Epithelial cell of proximal tubule (primary cell): ENCODE measurements at regions not wholly inside any gene's neighbourhood (a gene's known extent, or its start where the extent isn't known, plus 50 kb on each side); places are given as distances from the start of the nearest gene placed in this dataset.

Experiments used
- DNase-seq: peaks from one replicate; pipeline ENCODE4 v3.0.0-alpha.2; 2011; ENCODE audit warnings: low read depth
- H3K4me3 ChIP-seq: 2 replicates; pipeline ENCODE4 v1.5.1; 2011; ENCODE audit warnings: low read depth, mild to moderate bottlenecking, low read length
- CTCF ChIP-seq: conservative IDR thresholded peaks from 2 replicates; pipeline ENCODE4 v1.5.1; 2012; ENCODE audit warnings: low read depth, mild to moderate bottlenecking, low read length

GRCh38 chr5:15447209-15447608, 52.8 kb upstream of the FBXL7 start:
- no peak for DNase-seq
- no peak for TF ChIP-seq CTCF

GRCh38 chr5:15446552-15446951, 53.4 kb upstream of the FBXL7 start:
- no peak overlapping the region for H3K4me3 ChIP-seq
- DNase-seq: no peak
- TF ChIP-seq CTCF: no peak

More at GRCh38 chr5:15447209-15447608, 52.8 kb upstream of the FBXL7 start:
- no peak overlapping the region for H3K4me3 ChIP-seq

- no peak for DNase-seq
- no peak overlapping the region for H3K4me3 ChIP-seq
- no peak for TF ChIP-seq CTCF
Measured at GRCh38 chr5:15442193-15442570, 57.8 kb upstream of the FBXL7 start.

- no peak for TF ChIP-seq CTCF
Measured at GRCh38 chr5:15441433-15442192, 58.4 kb upstream of the FBXL7 start.

GRCh38 chr5:15440434-15440833, 59.5 kb upstream of the FBXL7 start:
- TF ChIP-seq CTCF: no peak
- no peak overlapping the region for H3K4me3 ChIP-seq
- DNase-seq: no peak

More at GRCh38 chr5:15441433-15442192, 58.4 kb upstream of the FBXL7 start:
- H3K4me3 ChIP-seq: no peak overlapping the region
- DNase-seq: no peak

GRCh38 chr5:15439801-15440200, 60.2 kb upstream of the FBXL7 start:
- no peak for DNase-seq
- TF ChIP-seq CTCF: no peak
- H3K4me3 ChIP-seq: no peak overlapping the region

GRCh38 chr5:15433709-15434108, 66.3 kb upstream of the FBXL7 start:
- no peak overlapping the region for H3K4me3 ChIP-seq
- DNase-seq: no peak
- TF ChIP-seq CTCF: no peak
